HPDE6-E6E7 (cell line): ENCODE measurements at regions not wholly inside any gene's neighbourhood (a gene's known extent, or its start where the extent isn't known, plus 50 kb on each side); places are given as distances from the start of the nearest gene placed in this dataset.
"Not testable (repeated sequence)": the region's sequence is repeated elsewhere in the genome, so short reads cannot be mapped to it uniquely, and the experiment has no call there.

Experiments used
- DNase-seq: peaks from one replicate; pipeline ENCODE4 v3.0.0; 2011; ENCODE audit warnings: missing footprints; ENCODE audit errors: extremely low spot score

DNA sequence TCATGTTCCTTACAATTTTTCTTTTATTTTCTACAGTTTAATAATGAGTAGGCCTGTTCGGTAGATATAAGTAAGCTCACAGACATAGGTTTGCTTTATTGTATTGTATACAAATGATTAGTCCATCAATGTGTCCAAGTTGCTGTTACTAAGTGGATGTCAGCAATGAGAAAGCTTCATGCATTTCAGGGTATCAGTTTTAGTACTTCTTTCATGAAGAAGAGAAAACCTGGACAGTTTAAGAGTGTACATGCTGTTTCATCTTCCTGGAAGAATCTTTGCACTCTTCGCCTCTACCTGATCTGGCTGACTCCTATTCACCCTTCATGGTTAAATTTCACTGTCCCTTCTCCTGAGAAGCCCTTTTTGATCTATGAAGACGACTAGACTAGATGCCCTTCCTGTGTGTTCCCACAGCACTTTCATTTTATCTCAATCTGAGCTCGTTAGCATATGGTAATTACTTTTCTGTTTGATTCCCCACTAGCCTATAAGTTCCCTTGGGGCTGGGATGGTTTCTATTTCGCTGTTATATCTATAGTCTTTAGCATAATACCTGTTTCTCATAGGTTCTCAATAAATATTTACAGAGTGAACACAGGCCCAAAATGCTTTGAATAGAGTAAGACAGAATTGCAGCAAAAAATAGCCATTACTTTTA, 70.7 kb downstream of the CETN3 start:
- DNase-seq = no peak

DNA sequence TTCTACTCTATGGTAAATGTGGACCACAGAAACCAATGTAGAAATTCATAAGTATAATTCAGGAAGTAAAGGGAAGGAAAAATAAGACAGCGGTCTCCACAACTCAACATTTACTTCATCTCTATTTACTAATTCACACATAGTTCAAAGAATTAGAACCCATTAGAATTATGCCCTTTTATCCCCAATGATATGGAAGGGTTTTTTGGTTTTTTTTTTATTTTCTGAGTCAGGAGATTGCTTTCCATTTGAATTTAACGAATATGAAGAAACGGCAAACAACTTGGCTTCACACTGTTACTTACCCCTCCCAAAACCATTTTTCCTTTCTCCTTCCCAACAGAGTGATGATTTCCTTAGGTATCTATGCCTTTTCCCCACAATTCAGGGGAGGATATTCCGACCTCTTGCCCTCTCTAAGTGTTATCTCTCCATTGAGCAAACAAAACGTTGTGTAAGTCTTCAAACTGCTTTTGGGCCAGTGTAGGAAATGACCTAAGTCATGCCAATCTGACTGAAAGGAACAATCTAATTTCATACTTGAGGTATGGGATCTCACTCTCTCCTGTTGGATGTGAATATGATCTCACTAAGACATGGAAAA, 72.0 kb downstream of the CETN3 start:
- no peak for DNase-seq

DNA sequence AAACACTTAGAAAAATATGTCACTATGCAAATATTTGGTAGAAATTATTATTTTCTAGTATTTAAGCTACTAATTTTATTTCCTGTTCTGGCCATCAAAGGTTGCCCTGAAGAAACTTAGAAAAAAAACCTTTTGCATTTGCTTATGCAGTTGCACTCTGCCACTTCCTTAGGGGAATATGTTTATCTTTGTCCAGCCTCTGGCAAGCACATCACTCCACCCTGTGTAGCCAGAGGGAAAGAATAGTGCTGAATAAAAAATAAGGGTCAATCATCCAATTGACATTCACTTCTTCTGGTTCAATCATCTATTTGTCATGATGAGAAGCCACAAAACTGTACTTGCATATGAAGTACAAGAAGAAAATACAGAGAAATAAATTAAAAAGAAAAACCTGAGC, 72.8 kb downstream of the CETN3 start:
- no peak for DNase-seq

DNA sequence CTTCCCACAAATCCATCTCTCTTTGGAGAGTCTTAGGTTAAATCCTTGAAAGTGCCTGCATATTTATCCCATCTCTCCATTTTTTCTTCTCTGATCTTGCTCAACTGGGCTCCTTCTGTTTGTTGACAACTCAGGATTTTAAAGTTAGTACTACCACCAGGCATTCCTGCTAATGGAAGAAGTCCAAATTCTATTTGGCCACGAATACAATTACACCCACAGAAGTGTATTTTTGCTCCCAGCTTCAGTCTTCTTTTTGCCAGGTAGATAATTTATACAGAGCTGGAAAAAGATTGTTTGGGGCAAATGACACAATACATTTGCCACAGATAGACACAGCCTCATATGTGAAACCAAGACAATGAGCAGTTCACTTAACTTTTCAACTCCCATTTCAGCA, 74.8 kb downstream of the CETN3 start:
- DNase-seq = no peak

DNA sequence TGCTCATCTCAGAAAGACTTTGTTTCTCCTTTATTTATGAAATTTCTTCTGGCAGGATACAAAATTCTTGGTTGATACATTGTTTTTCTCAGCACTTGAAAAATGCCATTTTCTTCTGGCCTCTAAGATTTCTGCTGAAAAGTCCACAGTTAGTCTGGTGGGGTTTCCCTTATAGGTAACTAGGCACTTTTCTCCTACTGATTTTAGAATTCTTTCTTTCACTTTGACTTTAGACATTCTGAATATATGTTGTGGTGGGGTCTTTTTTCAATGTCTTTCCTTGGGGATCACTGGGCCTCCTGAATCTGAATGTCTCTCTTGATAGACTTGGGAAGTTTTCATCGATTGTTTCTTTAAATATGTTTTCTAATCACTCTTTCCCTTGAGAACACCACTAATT, 79.6 kb downstream of the CETN3 start:
- DNase-seq = no peak

GRCh38 chr5:90326995-90327394, 82.6 kb downstream of the CETN3 start:
- DNase-seq = no peak

DNA sequence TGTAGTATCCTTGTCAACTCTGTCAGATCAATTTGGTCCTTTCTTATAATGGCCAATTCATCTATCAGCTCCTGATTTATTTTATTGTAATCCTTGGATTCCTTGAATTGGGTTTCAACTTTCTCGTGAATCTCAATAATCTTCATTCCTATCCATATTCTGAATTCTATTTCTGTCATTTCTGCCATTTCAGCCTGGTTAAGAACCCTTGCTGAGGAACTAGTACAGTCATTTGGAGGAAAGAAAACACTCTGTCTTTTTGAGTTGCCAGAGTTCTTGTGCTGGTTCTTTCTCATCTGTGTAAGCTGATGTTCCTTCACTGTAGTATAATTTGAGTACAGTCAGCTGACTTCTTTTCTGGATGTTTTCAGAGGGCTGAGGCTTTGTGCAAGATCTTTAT, 84.5 kb downstream of the CETN3 start:
- no peak for DNase-seq

DNA sequence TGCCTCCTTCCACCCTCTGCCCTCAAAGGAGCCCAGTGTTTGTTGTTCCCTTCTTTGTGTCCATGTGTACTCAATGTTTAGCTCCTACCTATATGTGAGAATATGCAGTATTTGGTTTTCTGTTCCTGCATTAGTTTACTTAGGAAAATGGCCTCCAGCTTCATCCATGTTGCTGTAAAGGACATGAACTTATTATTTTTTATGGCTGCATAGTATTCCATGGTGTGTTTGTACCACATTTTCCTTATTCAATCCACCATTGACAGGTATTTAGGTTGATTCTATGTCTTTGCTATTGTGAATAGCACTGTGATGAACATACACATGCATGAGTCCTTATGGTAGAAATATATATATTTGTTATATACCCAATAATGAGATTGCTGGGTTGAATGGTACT, 89.2 kb downstream of the CETN3 start:
- not testable (repeated sequence) for DNase-seq

DNA sequence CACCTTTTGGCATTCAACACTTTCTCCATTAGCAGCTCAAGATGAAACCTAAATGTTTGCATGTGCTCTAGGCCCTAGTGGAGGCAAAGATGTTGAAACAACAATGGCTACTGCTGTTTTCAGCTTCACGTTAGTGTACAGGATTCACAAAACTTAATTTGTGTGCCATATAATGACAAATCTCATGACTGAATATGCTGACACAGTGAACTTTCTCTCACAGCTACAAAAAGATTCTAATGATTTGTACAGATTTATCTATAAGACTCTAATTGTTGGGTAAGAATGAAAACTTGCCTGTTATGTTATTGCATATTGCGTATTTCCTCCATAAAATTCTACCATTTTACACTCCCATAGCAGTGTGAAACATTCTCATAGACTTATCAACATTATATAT, 97.5 kb downstream of the CETN3 start:
- no peak for DNase-seq

- DNase-seq = no peak
These were observed 98.2 kb downstream of the CETN3 start for GRCh38 chr5:90311401-90311800.

GRCh38 chr5:90308787-90309585, 100.6 kb downstream of the CETN3 start:
- no peak for DNase-seq

DNA sequence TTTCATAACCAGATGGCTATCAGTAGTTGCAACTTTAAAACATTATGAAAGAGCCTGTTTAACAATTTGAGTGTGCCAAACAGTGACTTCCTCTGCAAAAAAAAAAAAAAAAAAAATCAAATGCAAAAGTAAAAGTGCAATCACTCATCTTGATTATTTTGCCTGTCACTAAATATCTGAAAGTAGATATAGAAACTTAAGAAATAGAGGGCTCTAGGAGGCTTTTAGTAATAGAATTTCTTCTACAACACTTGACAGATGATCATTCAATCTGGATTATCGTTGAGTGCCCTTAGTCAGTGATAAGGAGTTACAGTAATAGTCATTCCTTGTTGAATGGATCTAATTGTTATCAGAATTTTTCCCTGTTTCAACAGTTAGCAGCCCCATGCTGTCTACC, 101.8 kb downstream of the CETN3 start:
- no peak for DNase-seq

DNA sequence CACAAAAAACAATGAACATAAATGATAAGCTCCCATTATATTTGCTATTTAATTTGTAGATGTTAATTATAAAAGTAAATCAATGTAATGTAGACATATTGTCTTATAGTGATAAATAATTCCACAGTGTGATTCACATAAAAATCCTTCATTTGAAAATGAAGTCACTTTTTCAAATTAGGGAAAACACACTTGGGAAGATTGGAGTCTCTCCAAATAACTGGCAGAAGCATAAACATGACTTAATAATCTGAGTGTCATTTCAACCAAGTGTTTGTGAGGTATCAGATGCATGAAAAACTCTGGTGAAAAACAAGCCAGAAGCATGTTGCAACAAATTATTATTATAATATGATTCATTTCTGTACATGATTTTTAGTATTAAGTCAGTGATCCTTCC, 102.2 kb downstream of the CETN3 start:
- DNase-seq = no peak

DNA sequence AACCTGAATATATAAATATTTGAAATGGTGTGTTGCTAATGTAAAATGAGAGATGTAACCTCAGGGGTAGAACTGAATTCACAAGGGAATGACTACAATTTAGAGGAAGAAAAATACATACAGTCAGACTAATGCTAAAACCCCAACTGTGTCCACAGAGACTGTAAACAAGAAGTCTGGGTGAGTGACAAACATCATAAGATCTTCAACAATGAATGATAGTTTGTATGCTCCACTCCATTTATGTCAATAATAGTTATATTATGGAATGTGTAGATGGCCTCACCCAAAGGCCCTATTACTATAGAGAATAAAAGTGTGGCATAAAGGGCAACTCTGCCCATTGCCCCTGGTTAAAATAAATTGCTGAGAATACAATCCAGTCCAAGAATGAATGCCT, 102.9 kb downstream of the CETN3 start:
- DNase-seq = no peak

DNA sequence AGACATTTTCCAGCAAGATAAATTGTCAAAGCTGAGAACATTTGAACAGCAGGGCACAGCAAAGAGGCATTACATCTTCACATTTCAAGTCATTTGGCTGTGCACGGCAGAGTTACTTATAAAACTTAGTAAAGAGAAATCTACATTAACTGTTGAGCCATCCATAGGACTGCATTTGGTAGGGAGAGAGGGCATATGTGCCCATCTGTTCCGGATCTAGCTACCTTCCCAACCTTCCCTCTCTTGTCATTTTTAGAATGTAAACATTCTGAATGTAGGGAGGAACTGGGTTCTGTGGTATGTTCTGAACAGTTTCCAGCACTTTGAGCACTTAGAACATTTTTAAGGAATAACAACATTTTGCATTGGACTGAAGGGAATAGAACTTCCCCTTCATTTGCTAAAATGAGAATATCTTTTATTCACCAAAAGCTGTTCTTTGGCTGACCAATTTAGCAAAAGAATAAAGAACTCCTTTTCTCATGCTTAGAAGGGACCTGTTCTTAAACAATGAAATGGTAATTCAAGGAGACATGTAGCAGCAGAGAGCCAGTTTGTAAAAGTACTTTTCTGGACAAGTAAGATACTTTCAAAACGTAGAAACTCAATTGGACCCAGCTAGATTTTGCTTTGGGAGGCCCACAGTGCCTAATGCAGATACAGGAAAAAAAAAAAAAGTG, 104.4 kb downstream of the CETN3 start:
- no peak for DNase-seq

- no peak for DNase-seq
These were observed 108.3 kb downstream of the CETN3 start for GRCh38 chr5:90301248-90301647.

DNA sequence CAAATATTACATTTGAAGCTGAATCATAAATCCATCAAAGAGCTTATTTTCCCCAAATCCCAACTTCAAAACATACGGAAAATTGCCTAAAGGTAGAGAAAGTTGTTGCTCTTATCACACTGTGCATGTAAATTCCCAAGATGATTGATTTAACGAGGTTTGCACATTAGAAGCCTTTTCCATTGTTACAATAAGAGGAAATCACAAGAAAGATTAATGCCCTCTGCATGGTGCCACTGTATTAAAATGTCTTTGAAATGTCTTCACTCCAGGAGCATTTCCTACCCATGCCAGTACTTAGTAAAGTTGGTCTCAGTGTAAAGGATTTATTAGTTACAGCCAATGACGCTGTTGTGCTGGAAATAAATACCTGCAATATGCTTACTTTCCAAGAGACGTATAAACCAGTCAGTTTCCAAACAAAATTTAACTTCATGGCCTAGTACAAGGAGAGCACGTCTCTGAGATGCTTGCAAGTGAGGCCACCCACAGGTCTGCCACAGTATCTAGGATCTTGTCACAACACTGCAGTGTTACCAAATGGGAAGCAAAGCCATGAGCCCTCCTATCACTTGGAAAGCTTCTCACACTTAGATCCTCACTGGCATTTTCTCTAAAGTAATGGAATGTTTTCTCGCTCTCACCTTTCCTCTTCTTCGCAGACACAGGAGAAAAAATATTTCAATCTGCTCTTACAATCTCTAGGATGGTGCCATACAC, 112.4 kb downstream of the CETN3 start:
- no peak for DNase-seq

GRCh38 chr5:90294604-90295003, 115.0 kb downstream of the CETN3 start:
- no peak for DNase-seq

DNA sequence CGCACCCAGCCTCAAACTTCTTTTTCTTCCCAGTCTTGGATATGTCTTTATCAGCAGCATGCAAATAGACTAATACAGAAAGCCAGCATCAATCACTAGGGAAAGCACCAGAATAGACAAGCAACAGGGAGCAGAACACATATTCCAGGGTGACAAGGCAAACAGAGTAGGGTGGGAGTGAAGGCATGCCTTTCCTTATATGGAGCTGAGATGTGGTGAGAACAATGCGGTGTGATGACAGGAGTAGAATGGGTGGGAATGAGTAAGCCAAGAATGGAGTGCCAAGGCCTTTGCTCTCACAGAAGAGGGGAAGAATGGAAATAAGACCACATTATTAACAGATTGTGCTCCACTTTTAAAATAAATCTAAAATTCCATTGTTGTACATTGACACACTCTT, 115.6 kb downstream of the CETN3 start:
- DNase-seq = no peak

DNA sequence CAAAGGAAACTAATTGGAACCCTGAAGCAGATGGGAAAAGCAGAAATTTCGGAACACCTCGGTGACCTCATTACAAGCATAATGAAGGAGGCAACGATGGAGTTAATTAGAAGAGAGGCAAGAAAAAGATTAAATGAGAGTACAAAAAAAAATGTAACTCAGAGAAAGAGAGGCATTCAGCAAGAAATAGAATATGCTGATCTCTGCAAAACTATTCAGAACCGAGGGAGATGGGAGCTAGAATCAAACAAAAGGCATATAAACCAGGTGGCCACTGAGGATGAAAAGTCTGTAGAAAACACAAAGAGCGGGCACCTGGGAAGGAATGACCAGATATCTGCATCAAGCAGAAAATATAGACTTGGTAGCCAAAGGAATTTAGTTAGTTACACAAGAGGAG, 118.9 kb downstream of the CETN3 start:
- no peak for DNase-seq

DNA sequence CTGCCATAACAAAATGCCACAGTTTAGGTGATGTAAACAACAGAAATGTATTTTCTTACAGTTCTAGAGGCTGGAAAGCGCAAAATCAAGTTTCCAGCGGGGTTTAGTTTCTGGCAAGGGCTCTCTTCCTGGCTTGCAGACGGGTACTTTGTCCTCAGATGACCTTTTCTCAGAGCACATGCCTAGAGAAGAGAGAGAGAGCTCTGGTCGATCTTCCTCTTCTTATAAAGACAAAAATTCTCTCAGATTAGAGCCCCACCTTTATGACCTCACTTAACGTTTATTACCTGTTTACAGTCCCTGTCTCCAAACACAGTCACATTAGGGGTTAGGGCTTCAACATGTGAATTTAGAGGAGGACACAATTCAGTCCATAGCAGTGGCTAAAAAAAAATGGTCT, 119.7 kb downstream of the CETN3 start:
- no peak for DNase-seq

GRCh38 chr5:90287036-90287435, 122.5 kb downstream of the CETN3 start:
- no peak for DNase-seq
